ENCODE measurements at regions not wholly inside any gene's neighbourhood (a gene's known extent, or its start where the extent isn't known, plus 50 kb on each side); places are given as distances from the start of the nearest gene placed in this dataset.

- no peak overlapping the region for H3K4me3 ChIP-seq (ENCODE audit: control insufficient read depth, low read depth, low read length)
- no peak for DNase-seq (ENCODE audit: low read depth)
- TF ChIP-seq, protein P1, sequence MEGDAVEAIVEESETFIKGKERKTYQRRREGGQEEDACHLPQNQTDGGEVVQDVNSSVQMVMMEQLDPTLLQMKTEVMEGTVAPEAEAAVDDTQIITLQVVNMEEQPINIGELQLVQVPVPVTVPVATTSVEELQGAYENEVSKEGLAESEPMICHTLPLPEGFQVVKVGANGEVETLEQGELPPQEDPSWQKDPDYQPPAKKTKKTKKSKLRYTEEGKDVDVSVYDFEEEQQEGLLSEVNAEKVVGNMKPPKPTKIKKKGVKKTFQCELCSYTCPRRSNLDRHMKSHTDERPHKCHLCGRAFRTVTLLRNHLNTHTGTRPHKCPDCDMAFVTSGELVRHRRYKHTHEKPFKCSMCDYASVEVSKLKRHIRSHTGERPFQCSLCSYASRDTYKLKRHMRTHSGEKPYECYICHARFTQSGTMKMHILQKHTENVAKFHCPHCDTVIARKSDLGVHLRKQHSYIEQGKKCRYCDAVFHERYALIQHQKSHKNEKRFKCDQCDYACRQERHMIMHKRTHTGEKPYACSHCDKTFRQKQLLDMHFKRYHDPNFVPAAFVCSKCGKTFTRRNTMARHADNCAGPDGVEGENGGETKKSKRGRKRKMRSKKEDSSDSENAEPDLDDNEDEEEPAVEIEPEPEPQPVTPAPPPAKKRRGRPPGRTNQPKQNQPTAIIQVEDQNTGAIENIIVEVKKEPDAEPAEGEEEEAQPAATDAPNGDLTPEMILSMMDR (IDR thresholded peaks at IDR 0.05; ENCODE audit: control insufficient read depth, insufficient read depth, low read depth, low read length, missing control alignments): no peak
These were observed 472.2 kb downstream of the MCTP2 start for GRCh38 chr15:94703596-94703995.

DNA sequence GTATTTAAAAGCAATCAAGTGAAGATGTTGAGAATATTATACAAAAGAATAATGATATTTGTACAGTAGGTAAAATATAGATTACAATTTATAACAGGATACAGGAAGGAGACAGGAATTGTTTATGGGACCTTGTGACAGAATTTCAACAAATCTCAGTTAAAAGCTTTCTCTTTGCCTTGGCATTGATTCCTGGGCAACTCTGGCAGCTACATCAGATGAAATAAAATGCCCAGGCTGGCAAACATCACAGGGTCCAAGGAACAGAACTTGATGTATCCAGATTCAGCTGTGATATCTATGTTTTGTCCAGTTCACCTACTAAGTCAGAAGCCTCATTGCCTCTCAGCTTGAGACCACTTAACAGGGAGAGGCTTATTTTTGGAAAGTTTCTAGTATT is 473.1 kb downstream of the MCTP2 start:
- TF ChIP-seq, protein P1 (IDR thresholded peaks at IDR 0.05; ENCODE audit: control insufficient read depth, insufficient read depth, low read depth, low read length, missing control alignments): no peak
- no peak for DNase-seq (ENCODE audit: low read depth)

GRCh38 chr15:94704946-94705345 is 473.6 kb downstream of the MCTP2 start:
- TF ChIP-seq, protein P1 (IDR thresholded peaks at IDR 0.05; ENCODE audit: control insufficient read depth, insufficient read depth, low read depth, low read length, missing control alignments): no peak
- no peak for DNase-seq (ENCODE audit: low read depth)
- no peak overlapping the region for H3K4me3 ChIP-seq (ENCODE audit: control insufficient read depth, low read depth, low read length)

More for the DNA sequence above, 473.1 kb downstream of the MCTP2 start:
- no peak overlapping the region for H3K4me3 ChIP-seq (ENCODE audit: control insufficient read depth, low read depth, low read length)

DNA sequence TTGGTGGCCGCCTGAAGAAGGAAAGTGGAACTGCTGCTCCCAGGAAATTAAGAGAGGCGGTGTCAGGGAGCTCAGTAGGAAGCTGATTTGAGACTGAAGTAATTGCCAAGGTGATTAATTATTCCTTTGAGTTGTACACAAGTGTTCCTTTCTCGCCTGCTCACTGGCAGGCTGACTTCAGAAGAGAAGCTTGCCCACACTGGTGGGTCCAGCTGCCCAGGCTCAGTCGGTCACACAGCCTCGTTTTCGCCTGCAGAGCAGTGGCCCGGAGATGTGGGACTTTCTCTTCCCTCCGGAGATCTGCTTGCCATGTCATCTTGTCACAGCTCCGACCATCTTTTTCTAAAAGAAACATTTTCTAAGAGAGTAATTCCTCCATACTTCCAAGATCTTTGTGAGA is 478.0 kb downstream of the MCTP2 start:
- H3K4me3 ChIP-seq (ENCODE audit: control insufficient read depth, low read depth, low read length): no peak overlapping the region
- TF ChIP-seq, protein P1 (IDR thresholded peaks at IDR 0.05; ENCODE audit: control insufficient read depth, insufficient read depth, low read depth, low read length, missing control alignments): no peak
- DNase-seq (ENCODE audit: low read depth): no peak

GRCh38 chr15:94722024-94722636 is 490.8 kb downstream of the MCTP2 start:
- DNase-seq (ENCODE audit: low read depth): no peak
- TF ChIP-seq, protein P1 (IDR thresholded peaks at IDR 0.05; ENCODE audit: control insufficient read depth, insufficient read depth, low read depth, low read length, missing control alignments): no peak
- H3K4me3 ChIP-seq (ENCODE audit: control insufficient read depth, low read depth, low read length): no peak overlapping the region

- no peak for DNase-seq (ENCODE audit: low read depth)
- TF ChIP-seq, protein P1 (IDR thresholded peaks at IDR 0.05; ENCODE audit: control insufficient read depth, insufficient read depth, low read depth, low read length, missing control alignments): no peak
- no peak overlapping the region for H3K4me3 ChIP-seq (ENCODE audit: control insufficient read depth, low read depth, low read length)
These were observed 492.4 kb downstream of the MCTP2 start for GRCh38 chr15:94723801-94724200.

Data from AG09309 (cell line).